ENCODE measurements at regions not wholly inside any gene's neighbourhood (a gene's known extent, or its start where the extent isn't known, plus 50 kb on each side); places are given as distances from the start of the nearest gene placed in this dataset.

- Histone ChIP-seq H2BK15ac (ENCODE audit: low read length) (no peak overlapping the region), H3K56ac (replicated peaks; ENCODE audit: insufficient read length, low read depth, low read length) (no peak overlapping the region), H3K9ac (replicated peaks in 1 of 4; ENCODE audit: extremely low read depth in 1 of 4, low read depth in 3 of 4, low read length in 3 of 4) (no peak overlapping the region), H3K14ac (ENCODE audit: insufficient read length) (no peak overlapping the region), H3K27ac (ENCODE audit: low read depth, low read length) (no peak overlapping the region), H3K9me3 (ENCODE audit: insufficient read depth in 2 of 2, low read depth in 1 of 2, low read length in 1 of 2) (no peaks in the 10 kb centered on the region), H3K4me1 (replicated peaks in 1 of 4; ENCODE audit: control insufficient read depth in 3 of 4, insufficient read depth in 4 of 4, low read length in 3 of 4) (peaks cover 9 to 19% (median 12%) of the 10 kb centered on the region in 4 experiments; a peak in 5 of 7 replicates), H3K23ac (ENCODE audit: insufficient read length) (no peak overlapping the region), H4K8ac (ENCODE audit: extremely low read depth, insufficient read depth, low read length) (0 out of 2 replicates have a peak overlapping the region, but pooled peaks have one; percentile 82), H3K18ac (ENCODE audit: extremely low read depth, low read length) (0 out of 2 replicates have a peak overlapping the region, but pooled peaks have one; percentile 4), H3K79me1 (ENCODE audit: low read depth, low read length) (no peaks in the 10 kb centered on the region), H2BK12ac (ENCODE audit: low read depth, low read length) (peak overlapping the region; percentile 35), H3K4me2 (ENCODE audit: insufficient read depth in 1 of 2, low read depth in 2 of 2, low read length in 2 of 2) (no peak overlapping the region), H2BK20ac (ENCODE audit: low read length) (0 out of 2 replicates have a peak overlapping the region, but pooled peaks have one; percentile 48), H4K91ac (replicated peaks; ENCODE audit: insufficient read length, low read length) (peak overlapping the region; percentile 50), H3K4me3 (ENCODE audit: extremely low read depth in 1 of 4, insufficient read depth in 2 of 4, low read depth in 3 of 4, low read length in 4 of 4) (no peak overlapping the region), H2AK5ac (ENCODE audit: low read depth, low read length) (no peak overlapping the region), H3K27me3 (replicated peaks in 1 of 4; ENCODE audit: control insufficient read depth in 3 of 4, extremely low read depth in 1 of 4, insufficient read depth in 3 of 4, low read length in 3 of 4) (no peaks in the 10 kb centered on the region), H3K79me2 (ENCODE audit: control insufficient read depth in 1 of 2, insufficient read depth in 2 of 2, low read length in 2 of 2) (no peaks in the 10 kb centered on the region), H4K20me1 (replicated peaks in 1 of 2; ENCODE audit: control insufficient read depth in 1 of 2, insufficient read depth in 2 of 2, low read length in 2 of 2) (no peaks in the 10 kb centered on the region), H3K23me2 (ENCODE audit: low read depth, low read length) (no peaks in the 10 kb centered on the region), H3K36me3 (ENCODE audit: control insufficient read depth in 2 of 4, insufficient read depth in 4 of 4, low read length in 3 of 4) (no peaks in the 10 kb centered on the region), H3K4ac (replicated peaks; ENCODE audit: insufficient read length, low read depth, low read length) (no peak overlapping the region), H2BK120ac (replicated peaks; ENCODE audit: low read depth, low read length) (no peak overlapping the region), H2BK5ac (ENCODE audit: low read depth, low read length) (peak overlapping the region; percentile 21; the same call in 1 of the 2 replicates), H4K5ac (ENCODE audit: insufficient read length, low read depth, low read length) (no peak overlapping the region), H2AFZ (ENCODE audit: low read length) (peak overlapping the region; percentile 80)
- FAIRE-seq (no peak), DNase-seq (ENCODE audit: low read depth in 1 of 2, low spot score in 2 of 2) (peak in 1 of 2 experiments; percentile 33)
- WGBS, 2 experiments (ENCODE audit: extremely low coverage in 1 of 2, insufficient coverage in 1 of 2, insufficient read length in 1 of 2, insufficient replicate concordance in 2 of 2, low coverage in 1 of 2, low lambda C conversion rate in 2 of 2, missing lambda C conversion rate in 1 of 2), result 63% methylated on average over 7 of the region's 8 CpGs; no CpG with 5 or more reads in 1 of the 2 experiments
- TF ChIP-seq NRF1 (IDR thresholded peaks at IDR 0.05; ENCODE audit: low read depth, low read length) (no peak), TEAD4 (IDR thresholded peaks at IDR 0.05; ENCODE audit: low read depth, low read length) (peak; percentile 81)
- ChIA-PET CTCF (ENCODE audit: partially characterized antibody) (interaction anchor here (0.9 to 1.8 kb wide), 4 partner anchors 20 to 36 kb away, joined by 3 to 8 read pairs (median 4); no protein-coding TSS in a partner anchor), POLR2A (ENCODE audit: partially characterized antibody) (interaction anchor here (1.2 kb wide), 1 partner anchor 69 kb away, joined by 3 read pairs; the partner anchor contains the start of gene BZW1)
These were observed 70.1 kb upstream of the BZW1 start for GRCh38 chr2:200741468-200742202.
